GM23338 (cell line): ENCODE measurements at regions not wholly inside any gene's neighbourhood (a gene's known extent, or its start where the extent isn't known, plus 50 kb on each side); places are given as distances from the start of the nearest gene placed in this dataset.

ENCODE experiments used
- CTCF ChIP-seq, 2 experiments: fragments of 200-600 bp in 1 of 2; sonication (generic) in 1 of 2; conservative IDR thresholded peaks; 2 replicates each; pipeline versions ENCODE4 v1.5.1 to v1.6.1; 2016 to 2017; ENCODE audit warnings: antibody characterized with exemption in 2 of 2, low read depth in 2 of 2, mild to moderate bottlenecking in 2 of 2, moderate library complexity in 1 of 2
- EZH2 ChIP-seq: fragments of 200-600 bp; sonication (generic); IDR thresholded peaks from one replicate; pipeline ENCODE4 v1.8.0; 2017; ENCODE audit warnings: antibody characterized with exemption, mild to moderate bottlenecking, low read depth; ENCODE audit not compliant: unreplicated experiment
- REST ChIP-seq: IDR thresholded peaks from one replicate; pipeline ENCODE4 v1.6.1; 2018; ENCODE audit warnings: antibody characterized with exemption; ENCODE audit not compliant: unreplicated experiment

DNA sequence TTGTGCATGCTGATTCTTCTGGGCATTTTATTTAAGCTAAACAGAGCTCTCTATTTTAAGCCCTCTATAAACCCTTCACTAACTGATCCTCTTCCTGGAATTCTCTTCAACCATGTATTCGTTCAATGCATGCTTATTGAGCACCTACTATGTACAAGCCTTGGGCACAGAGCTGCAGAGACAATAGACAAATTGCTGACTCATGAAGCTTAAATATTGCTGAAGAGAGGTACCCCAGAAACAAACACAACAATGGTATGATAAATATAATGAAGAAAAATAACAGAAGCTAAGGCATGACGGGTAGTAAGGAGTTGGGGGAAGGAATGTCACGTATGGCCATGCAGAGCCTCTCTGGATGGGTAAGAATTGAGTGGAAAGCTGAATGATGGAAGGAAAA is 222.2 kb downstream of the PPARGC1A start:
- no peak for TF ChIP-seq CTCF (conservative IDR thresholded peaks at IDR 0.05; ENCODE audit: low read depth in 2 of 2)
- no peak for TF ChIP-seq EZH2
- TF ChIP-seq REST: no peak
